ENCODE measurements at regions not wholly inside any gene's neighbourhood (a gene's known extent, or its start where the extent isn't known, plus 50 kb on each side); places are given as distances from the start of the nearest gene placed in this dataset.

- TF ChIP-seq, protein P1, sequence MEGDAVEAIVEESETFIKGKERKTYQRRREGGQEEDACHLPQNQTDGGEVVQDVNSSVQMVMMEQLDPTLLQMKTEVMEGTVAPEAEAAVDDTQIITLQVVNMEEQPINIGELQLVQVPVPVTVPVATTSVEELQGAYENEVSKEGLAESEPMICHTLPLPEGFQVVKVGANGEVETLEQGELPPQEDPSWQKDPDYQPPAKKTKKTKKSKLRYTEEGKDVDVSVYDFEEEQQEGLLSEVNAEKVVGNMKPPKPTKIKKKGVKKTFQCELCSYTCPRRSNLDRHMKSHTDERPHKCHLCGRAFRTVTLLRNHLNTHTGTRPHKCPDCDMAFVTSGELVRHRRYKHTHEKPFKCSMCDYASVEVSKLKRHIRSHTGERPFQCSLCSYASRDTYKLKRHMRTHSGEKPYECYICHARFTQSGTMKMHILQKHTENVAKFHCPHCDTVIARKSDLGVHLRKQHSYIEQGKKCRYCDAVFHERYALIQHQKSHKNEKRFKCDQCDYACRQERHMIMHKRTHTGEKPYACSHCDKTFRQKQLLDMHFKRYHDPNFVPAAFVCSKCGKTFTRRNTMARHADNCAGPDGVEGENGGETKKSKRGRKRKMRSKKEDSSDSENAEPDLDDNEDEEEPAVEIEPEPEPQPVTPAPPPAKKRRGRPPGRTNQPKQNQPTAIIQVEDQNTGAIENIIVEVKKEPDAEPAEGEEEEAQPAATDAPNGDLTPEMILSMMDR (IDR thresholded peaks at IDR 0.05; ENCODE audit: insufficient read depth, low read length) = no peak
- TF ChIP-seq SPI1 (IDR thresholded peaks at IDR 0.05; ENCODE audit: borderline replicate concordance, low read depth) (no peak), GABPA (IDR thresholded peaks at IDR 0.05; ENCODE audit: low read depth) (no peak), POLR2AphosphoS5 (IDR thresholded peaks at IDR 0.05; ENCODE audit: low read depth) (no peak)
- TF ChIP-seq, protein P2, sequence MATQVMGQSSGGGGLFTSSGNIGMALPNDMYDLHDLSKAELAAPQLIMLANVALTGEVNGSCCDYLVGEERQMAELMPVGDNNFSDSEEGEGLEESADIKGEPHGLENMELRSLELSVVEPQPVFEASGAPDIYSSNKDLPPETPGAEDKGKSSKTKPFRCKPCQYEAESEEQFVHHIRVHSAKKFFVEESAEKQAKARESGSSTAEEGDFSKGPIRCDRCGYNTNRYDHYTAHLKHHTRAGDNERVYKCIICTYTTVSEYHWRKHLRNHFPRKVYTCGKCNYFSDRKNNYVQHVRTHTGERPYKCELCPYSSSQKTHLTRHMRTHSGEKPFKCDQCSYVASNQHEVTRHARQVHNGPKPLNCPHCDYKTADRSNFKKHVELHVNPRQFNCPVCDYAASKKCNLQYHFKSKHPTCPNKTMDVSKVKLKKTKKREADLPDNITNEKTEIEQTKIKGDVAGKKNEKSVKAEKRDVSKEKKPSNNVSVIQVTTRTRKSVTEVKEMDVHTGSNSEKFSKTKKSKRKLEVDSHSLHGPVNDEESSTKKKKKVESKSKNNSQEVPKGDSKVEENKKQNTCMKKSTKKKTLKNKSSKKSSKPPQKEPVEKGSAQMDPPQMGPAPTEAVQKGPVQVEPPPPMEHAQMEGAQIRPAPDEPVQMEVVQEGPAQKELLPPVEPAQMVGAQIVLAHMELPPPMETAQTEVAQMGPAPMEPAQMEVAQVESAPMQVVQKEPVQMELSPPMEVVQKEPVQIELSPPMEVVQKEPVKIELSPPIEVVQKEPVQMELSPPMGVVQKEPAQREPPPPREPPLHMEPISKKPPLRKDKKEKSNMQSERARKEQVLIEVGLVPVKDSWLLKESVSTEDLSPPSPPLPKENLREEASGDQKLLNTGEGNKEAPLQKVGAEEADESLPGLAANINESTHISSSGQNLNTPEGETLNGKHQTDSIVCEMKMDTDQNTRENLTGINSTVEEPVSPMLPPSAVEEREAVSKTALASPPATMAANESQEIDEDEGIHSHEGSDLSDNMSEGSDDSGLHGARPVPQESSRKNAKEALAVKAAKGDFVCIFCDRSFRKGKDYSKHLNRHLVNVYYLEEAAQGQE (IDR thresholded peaks at IDR 0.05; ENCODE audit: insufficient replicate concordance, low read depth) = no peak
Measured at GRCh38 chr3:124435467-124435866, 294.8 kb upstream of the UMPS start.
